RWPE2 (cell line): ENCODE measurements at regions not wholly inside any gene's neighbourhood (a gene's known extent, or its start where the extent isn't known, plus 50 kb on each side); places are given as distances from the start of the nearest gene placed in this dataset.

Experiments
- ATAC-seq: fragments of 200-7000 bp; cut with Tn5 transposase; 3 replicates; pipeline ENCODE4 v1.9.1; 2021; ENCODE audit warnings: low read depth
- DNase-seq: peaks from one replicate; pipeline ENCODE4 v3.0.0-alpha.2; 2020; ENCODE audit warnings: low spot score
- H3K27ac ChIP-seq: fragments of 450-650 bp; 2 replicates; pipeline ENCODE4 v1.5.1; 2017; ENCODE audit warnings: mild to moderate bottlenecking; ENCODE audit not compliant: poor library complexity, severe bottlenecking
- H3K27me3 ChIP-seq: fragments of 250-450 bp; sonication (Bioruptor Pico); 2 replicates; pipeline ENCODE4 v1.5.1; 2021; ENCODE audit warnings: mild to moderate bottlenecking, moderate library complexity; ENCODE audit not compliant: insufficient read depth, poor library complexity, severe bottlenecking
- H3K36me3 ChIP-seq: fragments of 250-450 bp; sonication (Bioruptor Pico); 2 replicates; pipeline ENCODE4 v1.5.1; 2020; ENCODE audit warnings: low read depth, mild to moderate bottlenecking, moderate library complexity
- H3K4me1 ChIP-seq: fragments of 250-450 bp; sonication (Bioruptor Pico); 2 replicates; pipeline ENCODE4 v1.5.1; 2021; ENCODE audit warnings: mild to moderate bottlenecking, moderate library complexity; ENCODE audit not compliant: insufficient read depth, poor library complexity, severe bottlenecking
- H3K4me3 ChIP-seq: fragments of 250-450 bp; sonication (Bioruptor Pico); 2 replicates; pipeline ENCODE4 v1.5.1; 2021; ENCODE audit warnings: mild to moderate bottlenecking, moderate library complexity; ENCODE audit not compliant: severe bottlenecking
- H3K9me3 ChIP-seq: fragments of 250-450 bp; sonication (Bioruptor Pico); 2 replicates; pipeline ENCODE4 v1.5.1; 2021; ENCODE audit warnings: mild to moderate bottlenecking, moderate library complexity; ENCODE audit not compliant: severe bottlenecking
- TF ChIP-seq, protein P1 (sequence below): fragments of 450-650 bp; IDR thresholded peaks from one replicate; pipeline ENCODE4 v1.5.1; 2017; ENCODE audit warnings: mild to moderate bottlenecking, moderate library complexity; ENCODE audit not compliant: poor library complexity, severe bottlenecking

DNA sequence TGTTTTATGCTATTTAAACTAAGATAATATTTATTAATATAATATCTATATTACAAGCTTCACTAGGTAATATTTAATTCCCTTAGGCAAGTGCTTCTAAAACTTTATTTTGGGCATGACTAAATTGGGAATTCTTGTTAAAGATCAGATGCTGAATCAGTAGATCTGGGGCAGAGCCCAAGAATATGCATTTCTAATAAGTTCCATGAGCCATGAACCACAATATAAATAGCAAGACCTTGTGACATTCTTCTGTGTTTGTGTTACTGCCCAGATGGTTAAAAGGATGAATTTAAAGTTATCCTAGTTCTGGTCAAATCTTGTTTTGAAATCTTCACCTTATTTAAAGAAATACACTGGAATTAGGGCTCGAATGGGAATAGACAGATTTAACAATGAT, 258.4 kb upstream of the CACNA2D1 start:
- DNase-seq (no peak), ATAC-seq (no peak)
- TF ChIP-seq, protein P1, sequence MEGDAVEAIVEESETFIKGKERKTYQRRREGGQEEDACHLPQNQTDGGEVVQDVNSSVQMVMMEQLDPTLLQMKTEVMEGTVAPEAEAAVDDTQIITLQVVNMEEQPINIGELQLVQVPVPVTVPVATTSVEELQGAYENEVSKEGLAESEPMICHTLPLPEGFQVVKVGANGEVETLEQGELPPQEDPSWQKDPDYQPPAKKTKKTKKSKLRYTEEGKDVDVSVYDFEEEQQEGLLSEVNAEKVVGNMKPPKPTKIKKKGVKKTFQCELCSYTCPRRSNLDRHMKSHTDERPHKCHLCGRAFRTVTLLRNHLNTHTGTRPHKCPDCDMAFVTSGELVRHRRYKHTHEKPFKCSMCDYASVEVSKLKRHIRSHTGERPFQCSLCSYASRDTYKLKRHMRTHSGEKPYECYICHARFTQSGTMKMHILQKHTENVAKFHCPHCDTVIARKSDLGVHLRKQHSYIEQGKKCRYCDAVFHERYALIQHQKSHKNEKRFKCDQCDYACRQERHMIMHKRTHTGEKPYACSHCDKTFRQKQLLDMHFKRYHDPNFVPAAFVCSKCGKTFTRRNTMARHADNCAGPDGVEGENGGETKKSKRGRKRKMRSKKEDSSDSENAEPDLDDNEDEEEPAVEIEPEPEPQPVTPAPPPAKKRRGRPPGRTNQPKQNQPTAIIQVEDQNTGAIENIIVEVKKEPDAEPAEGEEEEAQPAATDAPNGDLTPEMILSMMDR = no peak
- Histone ChIP-seq H3K27ac (no peak overlapping the region), H3K27me3 (no peaks in the 10 kb centered on the region), H3K4me1 (peaks cover 3% of the 10 kb centered on the region), H3K9me3 (no peaks in the 10 kb centered on the region), H3K4me3 (no peak overlapping the region), H3K36me3 (no peaks in the 10 kb centered on the region)

DNA sequence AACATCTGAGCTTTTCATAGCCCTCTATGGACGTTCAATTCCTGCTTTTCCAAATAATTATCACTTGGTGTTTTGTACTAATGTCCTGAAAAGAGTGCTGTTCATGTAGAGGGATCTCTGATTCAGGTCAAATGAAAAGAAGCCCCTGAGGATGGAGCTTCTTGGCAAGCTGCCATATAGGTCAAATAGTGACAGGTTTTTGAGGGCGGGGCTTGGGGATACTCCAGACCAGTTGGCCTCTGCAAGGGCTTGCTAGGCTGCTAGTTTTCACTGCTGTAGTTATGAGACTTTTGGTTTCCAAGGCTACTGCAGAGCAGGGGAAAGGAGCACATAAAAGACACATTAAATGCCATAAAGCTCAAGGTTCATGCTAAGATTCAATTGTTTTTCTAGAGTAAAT, 257.2 kb upstream of the CACNA2D1 start:
- peaks cover 3% of the 10 kb centered on the region for H3K4me1 ChIP-seq
- no peaks in the 10 kb centered on the region for H3K9me3 ChIP-seq
- no peaks in the 10 kb centered on the region for H3K36me3 ChIP-seq
- ATAC-seq (no peak), DNase-seq (no peak)
- TF ChIP-seq, protein P1 = no peak
- H3K27me3 ChIP-seq = no peaks in the 10 kb centered on the region
- no peak overlapping the region for H3K27ac ChIP-seq
- no peak overlapping the region for H3K4me3 ChIP-seq

DNA sequence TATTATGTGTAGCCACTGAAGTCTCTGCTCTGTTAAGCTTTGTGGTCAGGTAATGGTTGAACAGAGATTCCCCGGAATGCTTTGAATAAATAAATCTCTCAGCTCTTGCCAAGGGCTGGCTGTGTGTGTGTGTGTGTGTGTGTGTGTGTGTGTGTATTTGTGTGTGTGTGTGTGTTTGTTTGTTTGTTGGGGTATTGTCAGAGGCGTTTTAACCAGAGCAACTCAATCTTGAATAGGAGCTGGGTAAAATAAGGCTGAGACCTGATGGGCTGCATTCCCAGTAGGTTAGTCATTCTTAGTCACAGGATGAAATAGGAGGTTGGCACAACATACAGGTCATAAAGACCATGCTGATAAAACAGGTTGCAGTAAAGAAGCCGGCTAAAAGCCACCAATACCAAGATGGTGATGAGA, 256.2 kb upstream of the CACNA2D1 start:
- Histone ChIP-seq H3K27me3 (no peaks in the 10 kb centered on the region), H3K36me3 (no peaks in the 10 kb centered on the region), H3K4me1 (peaks cover 3% of the 10 kb centered on the region), H3K27ac (no peak overlapping the region), H3K9me3 (no peaks in the 10 kb centered on the region), H3K4me3 (no peak overlapping the region)
- TF ChIP-seq, protein P1 = no peak
- DNase-seq (no peak), ATAC-seq (peak; percentile 87)

DNA sequence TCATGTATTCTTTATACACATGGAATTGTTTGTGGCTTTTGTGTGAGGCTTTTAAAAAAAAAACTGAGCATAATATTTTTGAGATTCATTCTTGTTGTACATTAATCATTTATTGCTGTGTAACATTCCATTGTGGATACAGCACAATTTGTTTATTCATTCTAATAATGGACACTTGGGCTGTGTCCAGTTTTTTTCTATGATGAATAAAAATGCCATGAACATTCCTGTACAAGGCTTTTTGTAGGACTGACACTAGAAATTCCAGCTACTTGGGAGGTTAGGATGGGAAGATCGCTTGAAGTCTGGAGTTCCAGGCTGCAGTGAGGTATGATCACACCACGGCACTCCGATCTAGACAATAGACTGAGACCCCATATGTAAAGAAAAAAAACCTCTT, 254.3 kb upstream of the CACNA2D1 start:
- DNase-seq (no peak), ATAC-seq (peak; percentile 24; the same call in 1 of the 3 replicates)
- Histone ChIP-seq H3K27ac (no peak overlapping the region), H3K4me3 (no peak overlapping the region), H3K4me1 (peaks cover 3% of the 10 kb centered on the region), H3K27me3 (no peaks in the 10 kb centered on the region), H3K36me3 (no peaks in the 10 kb centered on the region), H3K9me3 (no peaks in the 10 kb centered on the region)
- TF ChIP-seq, protein P1 = no peak

DNA sequence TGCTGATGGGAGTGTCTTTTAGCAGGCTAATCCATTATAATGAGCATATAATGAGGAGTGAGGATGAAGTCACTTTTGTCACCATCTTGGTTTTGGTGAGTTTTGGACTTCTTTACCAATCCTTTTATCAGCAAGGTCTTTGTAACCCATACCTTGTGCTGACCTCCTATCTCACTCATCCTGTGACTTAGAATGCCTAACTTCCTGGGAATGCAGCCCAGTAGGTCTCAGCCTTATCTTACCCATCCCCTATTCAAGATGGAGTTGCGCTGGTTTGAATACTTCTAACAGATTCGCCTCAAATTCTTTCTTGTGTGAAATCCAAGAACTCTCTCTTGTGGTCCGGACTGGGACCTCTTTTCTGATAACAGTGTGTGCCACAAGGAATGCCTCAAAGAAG, 253.1 kb upstream of the CACNA2D1 start:
- no peak for DNase-seq
- no peak for ATAC-seq
- H3K27me3 ChIP-seq = no peaks in the 10 kb centered on the region
- peaks cover 3% of the 10 kb centered on the region for H3K4me1 ChIP-seq
- H3K36me3 ChIP-seq = no peaks in the 10 kb centered on the region
- no peak overlapping the region for H3K4me3 ChIP-seq
- no peaks in the 10 kb centered on the region for H3K9me3 ChIP-seq
- TF ChIP-seq, protein P1 = no peak
- no peak overlapping the region for H3K27ac ChIP-seq
